MM.1S (cell line): ENCODE measurements at regions not wholly inside any gene's neighbourhood (a gene's known extent, or its start where the extent isn't known, plus 50 kb on each side); places are given as distances from the start of the nearest gene placed in this dataset.

Source experiments
- DNase-seq: peaks from one replicate; pipeline ENCODE4 v3.0.0-alpha.2; 2015
- H2AFZ ChIP-seq: fragments of 300-600 bp; sonication (generic); 2 replicates; pipeline ENCODE4 v1.6.0; 2016; ENCODE audit warnings: antibody characterized with exemption, low read length
- H3F3A ChIP-seq: fragments of 300-600 bp; sonication (generic); 2 replicates; pipeline ENCODE4 v1.6.1; 2016; ENCODE audit warnings: mild to moderate bottlenecking, antibody characterized with exemption, low read length, moderate library complexity, mixed read lengths; ENCODE audit not compliant: insufficient read depth
- H3K27ac ChIP-seq: fragments of 300-600 bp; sonication (generic); 2 replicates; pipeline ENCODE4 v1.5.1; 2016; ENCODE audit warnings: mild to moderate bottlenecking, low read length
- H3K27me3 ChIP-seq: fragments of 300-600 bp; sonication (generic); replicated peaks from 2 replicates; pipeline ENCODE4 v1.6.0; 2016; ENCODE audit warnings: low read length; ENCODE audit not compliant: insufficient read depth
- H3K36me3 ChIP-seq: fragments of 300-600 bp; sonication (generic); replicated peaks from 2 replicates; pipeline ENCODE4 v1.6.1; 2016; ENCODE audit warnings: mild to moderate bottlenecking, low read length, mixed read lengths; ENCODE audit not compliant: insufficient read depth
- H3K4me1 ChIP-seq: fragments of 300-600 bp; sonication (generic); 2 replicates; pipeline ENCODE4 v1.6.1; 2016; ENCODE audit warnings: low read length, mixed read lengths
- H3K4me2 ChIP-seq: fragments of 300-600 bp; sonication (generic); 2 replicates; pipeline ENCODE4 v1.6.0; 2016; ENCODE audit warnings: low read depth, low read length
- H3K4me3 ChIP-seq: fragments of 300-600 bp; sonication (generic); 2 replicates; pipeline ENCODE4 v1.5.1; 2016; ENCODE audit warnings: low read length, mixed read lengths
- H3K79me2 ChIP-seq: fragments of 300-600 bp; sonication (generic); 2 replicates; pipeline ENCODE4 v1.6.1; 2016; ENCODE audit warnings: mixed run types, low read length, mixed read lengths
- H3K9ac ChIP-seq: fragments of 300-600 bp; sonication (generic); 2 replicates; pipeline ENCODE4 v1.6.1; 2016; ENCODE audit warnings: low read length, mixed read lengths
- H3K9me2 ChIP-seq: fragments of 300-600 bp; sonication (generic); replicated peaks from 2 replicates; pipeline ENCODE4 v1.6.1; 2016; ENCODE audit warnings: mild to moderate bottlenecking, low read length, mixed read lengths; ENCODE audit not compliant: insufficient read depth
- H3K9me3 ChIP-seq: fragments of 300-600 bp; sonication (generic); replicated peaks from 2 replicates; pipeline ENCODE4 v1.6.1; 2016; ENCODE audit warnings: mild to moderate bottlenecking, low read length, mixed read lengths; ENCODE audit not compliant: insufficient read depth
- H4K20me1 ChIP-seq: fragments of 300-600 bp; sonication (generic); 2 replicates; pipeline ENCODE4 v1.6.1; 2016; ENCODE audit warnings: mild to moderate bottlenecking, low read length, moderate library complexity, mixed read lengths; ENCODE audit not compliant: insufficient read depth
- CTCF ChIP-seq: fragments of 300-600 bp; sonication (generic); IDR thresholded peaks from 2 replicates; pipeline ENCODE4 v1.5.1; 2016; ENCODE audit warnings: antibody characterized with exemption, low read length, mixed read lengths
- EZH2 ChIP-seq: fragments of 300-600 bp; sonication (generic); optimal IDR thresholded peaks from 2 replicates; pipeline ENCODE3; 2017; ENCODE audit warnings: low read depth, mild to moderate bottlenecking, antibody characterized with exemption, low read length, mixed read lengths
- EZH2phosphoT487 ChIP-seq: fragments of 300-600 bp; sonication (generic); IDR thresholded peaks from 2 replicates; pipeline ENCODE4 v1.6.1; 2018; ENCODE audit warnings: antibody characterized with exemption, low read length

- Histone ChIP-seq H3K9me3 (no peaks in the 10 kb centered on the region), H2AFZ (no peak overlapping the region), H3K9me2 (no peaks in the 10 kb centered on the region), H4K20me1 (no peaks in the 10 kb centered on the region), H3K79me2 (no peaks in the 10 kb centered on the region), H3K27me3 (no peaks in the 10 kb centered on the region), H3K27ac (no peak overlapping the region), H3K9ac (no peak overlapping the region), H3F3A (no peaks in the 10 kb centered on the region), H3K4me1 (no peaks in the 10 kb centered on the region), H3K4me2 (no peak overlapping the region), H3K4me3 (no peak overlapping the region), H3K36me3 (no peaks in the 10 kb centered on the region)
- no peak for TF ChIP-seq EZH2
- TF ChIP-seq CTCF: no peak
- no peak for TF ChIP-seq EZH2phosphoT487
- DNase-seq: no peak
These were observed 1194.5 kb downstream of the UQCRFS1 start for GRCh38 chr19:28018499-28018898.

- no peaks in the 10 kb centered on the region for H3K9me2 ChIP-seq
- no peak overlapping the region for H2AFZ ChIP-seq
- no peak for DNase-seq
- no peaks in the 10 kb centered on the region for H3F3A ChIP-seq
- no peak overlapping the region for H3K27ac ChIP-seq
- H3K27me3 ChIP-seq: no peaks in the 10 kb centered on the region
- no peaks in the 10 kb centered on the region for H3K36me3 ChIP-seq
- no peak overlapping the region for H3K4me2 ChIP-seq
- H3K9me3 ChIP-seq: no peaks in the 10 kb centered on the region
- no peak overlapping the region for H3K4me3 ChIP-seq
- TF ChIP-seq EZH2phosphoT487: no peak
- no peak for TF ChIP-seq EZH2
- no peak for TF ChIP-seq CTCF
- H3K4me1 ChIP-seq: no peaks in the 10 kb centered on the region
- H3K79me2 ChIP-seq: no peaks in the 10 kb centered on the region
- no peak overlapping the region for H3K9ac ChIP-seq
- no peaks in the 10 kb centered on the region for H4K20me1 ChIP-seq
These were observed 1198.1 kb downstream of the UQCRFS1 start for GRCh38 chr19:28014615-28015405.

GRCh38 chr19:28012361-28012760, 1200.6 kb downstream of the UQCRFS1 start:
- Histone ChIP-seq H3F3A (no peaks in the 10 kb centered on the region), H2AFZ (no peak overlapping the region), H3K79me2 (no peaks in the 10 kb centered on the region), H3K4me2 (no peak overlapping the region), H3K9me3 (no peaks in the 10 kb centered on the region), H3K4me1 (no peaks in the 10 kb centered on the region), H4K20me1 (no peaks in the 10 kb centered on the region), H3K27me3 (no peaks in the 10 kb centered on the region), H3K4me3 (no peak overlapping the region), H3K9ac (no peak overlapping the region), H3K36me3 (no peaks in the 10 kb centered on the region), H3K27ac (no peak overlapping the region), H3K9me2 (no peaks in the 10 kb centered on the region)
- DNase-seq: no peak
- TF ChIP-seq CTCF (peak; percentile 15; the same call in 1 of the 2 replicates), EZH2phosphoT487 (no peak)
